GM19035 (cell line): ENCODE measurements at regions not wholly inside any gene's neighbourhood (a gene's known extent, or its start where the extent isn't known, plus 50 kb on each side); places are given as distances from the start of the nearest gene placed in this dataset.

ENCODE experiments used
- ATAC-seq: cut with Tn5 transposase; IDR thresholded peaks from one replicate; pipeline ENCODE4 v1.9.1; 2021; ENCODE audit not compliant: unreplicated experiment

DNA sequence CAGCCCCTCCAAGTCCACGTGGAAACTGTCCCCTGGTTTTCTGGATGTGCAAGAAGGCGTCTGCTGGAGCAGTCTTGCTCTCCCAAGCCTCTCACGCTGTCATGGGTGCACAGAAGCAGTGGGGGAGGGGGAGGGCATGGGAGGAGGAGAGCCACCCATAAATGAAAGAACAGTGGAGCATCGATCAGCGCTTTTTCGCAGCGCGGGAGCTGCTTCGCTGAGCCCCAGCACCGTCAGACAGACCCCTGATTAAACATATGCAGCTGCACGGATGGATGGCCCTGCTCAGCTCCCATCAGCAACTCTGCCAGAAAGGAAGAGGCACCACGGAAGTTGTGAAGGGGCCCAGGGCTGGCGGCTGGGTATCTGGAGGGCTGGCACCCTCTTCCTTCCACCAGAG, 264.9 kb downstream of the UQCRFS1 start:
- no peak for ATAC-seq

- ATAC-seq: no peak
Measured at GRCh38 chr19:28943651-28944050, 269.3 kb downstream of the UQCRFS1 start.

- no peak for ATAC-seq
Measured at GRCh38 chr19:28941833-28942232, 271.1 kb downstream of the UQCRFS1 start.

DNA sequence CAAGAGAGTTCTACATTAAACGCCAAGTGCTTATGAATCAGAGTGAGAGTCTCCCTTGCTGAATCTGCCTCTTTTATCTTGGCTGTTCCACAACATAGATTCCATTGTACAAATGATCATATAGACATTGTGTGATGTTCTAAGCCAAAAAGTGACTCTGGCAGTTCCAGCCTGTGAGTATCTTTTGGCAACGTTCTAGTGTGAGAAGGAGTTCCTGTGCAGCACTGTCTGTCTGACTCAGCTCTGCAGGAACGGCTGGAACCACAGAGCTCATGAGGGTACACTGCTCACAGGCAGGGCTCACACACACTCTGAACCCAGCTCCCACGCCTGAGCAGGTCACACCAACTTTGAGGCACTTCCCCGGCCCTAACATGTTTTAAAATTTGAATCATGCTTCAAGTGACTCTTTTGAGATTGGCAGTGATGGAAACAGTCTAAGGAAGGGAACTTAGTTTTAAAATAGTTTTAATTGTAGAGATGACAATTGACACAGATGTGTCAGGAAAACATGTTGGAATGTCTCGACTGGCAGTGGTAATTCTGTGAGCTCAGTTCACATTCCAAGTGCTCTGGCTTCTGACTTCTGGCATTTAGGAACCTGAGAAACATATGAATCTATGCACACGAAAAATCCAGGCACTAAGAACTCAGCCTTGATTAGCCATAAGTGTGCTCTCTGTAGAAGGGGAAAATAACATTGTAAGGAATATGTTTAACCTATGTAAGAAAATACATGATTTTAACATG, 272.0 kb downstream of the UQCRFS1 start:
- no peak for ATAC-seq

DNA sequence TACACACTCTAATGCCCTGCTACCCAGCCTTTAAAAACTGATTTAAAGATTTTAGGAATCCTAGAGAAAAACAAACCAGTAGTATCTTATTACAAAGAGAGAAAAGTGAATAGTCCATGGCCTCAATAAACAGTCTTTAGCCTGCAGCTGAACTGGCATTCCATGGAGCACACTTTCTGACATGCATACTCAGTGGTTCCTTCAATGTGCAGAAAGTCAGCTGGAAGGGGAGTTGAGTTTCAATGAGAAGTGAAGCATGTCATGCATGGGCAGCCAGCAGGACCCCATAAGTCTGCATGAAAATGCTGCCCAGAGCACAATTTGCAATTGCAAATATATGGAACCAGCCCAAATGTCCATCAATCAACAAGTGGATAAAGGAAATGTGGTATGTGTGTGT, 273.7 kb downstream of the UQCRFS1 start:
- no peak for ATAC-seq

- no peak for ATAC-seq
Measured at GRCh38 chr19:28936001-28936400, 276.9 kb downstream of the UQCRFS1 start.

DNA sequence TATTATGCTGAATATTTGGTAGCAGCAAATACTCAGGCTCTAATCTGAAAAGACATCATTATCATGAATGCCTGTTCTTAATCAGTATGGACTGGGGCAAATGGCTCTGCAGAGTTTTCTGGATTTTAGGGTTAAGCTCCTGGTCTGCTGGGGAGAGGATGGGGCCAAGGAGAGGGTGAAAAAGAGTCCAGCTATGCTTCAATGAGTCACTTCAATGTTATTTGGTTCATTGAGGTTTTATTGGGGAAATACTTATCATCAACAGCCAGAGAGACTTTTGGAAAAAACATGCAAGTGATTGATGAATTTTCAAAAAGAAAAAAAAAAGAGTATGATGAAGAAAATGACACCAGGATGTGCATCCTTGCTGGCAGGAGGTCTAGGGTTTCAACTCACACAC, 278.3 kb downstream of the UQCRFS1 start:
- ATAC-seq: no peak

DNA sequence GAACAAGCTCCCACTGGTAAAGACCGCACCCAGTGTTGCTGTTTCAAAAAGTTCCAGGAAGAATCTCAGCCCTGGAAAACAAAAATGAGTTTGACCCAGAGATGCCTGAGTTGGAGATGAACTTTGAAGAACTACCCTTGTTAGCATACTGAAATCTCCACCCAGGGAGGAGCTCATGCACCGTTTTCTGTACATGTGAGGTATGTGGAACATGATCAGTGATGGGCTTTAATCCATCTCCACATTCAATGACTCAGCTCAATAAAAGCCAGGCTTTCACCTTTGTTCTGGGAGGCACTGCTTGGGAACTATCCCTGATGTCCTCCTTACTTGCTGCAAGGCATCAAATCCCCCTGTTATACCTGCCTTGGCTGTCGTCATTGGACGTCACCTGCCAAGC, 279.9 kb downstream of the UQCRFS1 start:
- no peak for ATAC-seq

DNA sequence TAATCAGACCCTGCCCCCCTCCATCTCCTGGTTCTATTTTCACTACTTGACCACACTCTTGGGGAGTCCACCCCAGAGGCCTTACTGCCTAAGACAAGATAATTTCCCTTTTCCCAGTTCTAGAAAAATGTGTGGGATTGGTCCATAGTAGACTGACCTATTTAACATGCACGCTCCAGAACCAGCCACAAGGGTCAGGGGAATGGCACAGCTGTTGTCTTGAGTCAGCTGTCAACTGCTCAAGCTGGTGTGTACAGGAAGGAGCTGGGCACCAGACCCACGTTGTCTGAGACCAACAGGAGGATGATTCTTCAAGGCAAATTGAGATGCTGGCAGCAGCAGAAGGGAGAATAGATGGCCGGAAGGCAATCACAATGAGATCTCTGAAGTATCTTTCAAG, 280.5 kb downstream of the UQCRFS1 start:
- no peak for ATAC-seq

- no peak for ATAC-seq
Measured at GRCh38 chr19:28929006-28929405, 283.9 kb downstream of the UQCRFS1 start.

DNA sequence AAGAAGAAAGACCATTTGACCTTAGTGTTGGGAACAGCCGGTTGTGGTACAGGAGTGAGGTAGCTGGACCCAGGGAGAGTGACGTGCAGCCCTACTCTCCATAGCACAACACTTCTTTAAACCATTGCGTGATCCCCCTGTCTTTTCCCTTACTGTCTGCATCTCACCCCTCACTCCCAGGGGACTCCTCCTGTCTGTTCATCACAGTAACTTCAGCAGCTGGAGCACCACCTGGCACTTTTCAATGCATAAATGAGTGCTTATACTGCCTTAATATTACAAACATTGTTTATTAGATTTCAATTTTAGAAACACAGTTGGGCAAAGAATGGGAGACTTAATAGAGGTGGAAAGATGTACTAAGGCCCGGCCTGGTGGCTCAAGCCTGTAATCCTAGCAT, 285.5 kb downstream of the UQCRFS1 start:
- ATAC-seq: no peak

- no peak for ATAC-seq
Measured at GRCh38 chr19:28920269-28921066, 292.5 kb downstream of the UQCRFS1 start.

GRCh38 chr19:28917621-28918020, 295.3 kb downstream of the UQCRFS1 start:
- ATAC-seq: no peak

DNA sequence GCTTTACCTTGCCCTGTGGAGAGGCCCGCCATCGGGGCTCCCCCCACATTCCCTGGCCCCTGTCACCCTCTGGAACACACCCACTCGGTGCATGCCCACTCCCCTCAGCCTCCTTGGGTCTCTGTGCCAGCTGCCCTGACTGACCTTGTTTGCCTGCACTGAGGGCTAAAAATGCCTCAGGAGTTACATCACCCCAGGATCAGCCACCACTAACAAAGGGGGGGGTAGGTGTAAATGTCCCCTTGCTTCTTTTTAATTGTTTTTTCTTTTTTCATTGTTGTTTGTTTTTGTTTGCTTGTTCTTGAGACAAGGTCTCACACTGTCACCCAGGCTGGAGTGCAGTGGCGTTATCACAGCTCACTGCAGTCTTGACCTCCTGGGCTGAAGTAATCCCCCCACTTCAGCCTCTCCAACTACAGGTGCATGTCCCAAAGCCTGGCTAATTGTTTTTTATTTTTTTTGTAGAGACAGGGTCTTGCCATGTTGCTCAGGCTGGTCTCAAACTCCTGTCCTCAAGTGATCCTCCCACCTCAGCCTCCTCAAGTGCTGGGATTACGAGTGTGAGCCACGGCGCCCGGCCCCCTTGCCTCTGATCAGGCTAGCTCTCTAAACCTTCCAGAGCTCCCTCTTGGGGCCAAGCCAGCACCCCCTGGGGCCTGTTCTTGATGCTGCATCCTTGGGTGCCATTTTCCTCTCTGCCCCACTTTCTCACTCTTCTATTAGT, 297.1 kb downstream of the UQCRFS1 start:
- no peak for ATAC-seq

DNA sequence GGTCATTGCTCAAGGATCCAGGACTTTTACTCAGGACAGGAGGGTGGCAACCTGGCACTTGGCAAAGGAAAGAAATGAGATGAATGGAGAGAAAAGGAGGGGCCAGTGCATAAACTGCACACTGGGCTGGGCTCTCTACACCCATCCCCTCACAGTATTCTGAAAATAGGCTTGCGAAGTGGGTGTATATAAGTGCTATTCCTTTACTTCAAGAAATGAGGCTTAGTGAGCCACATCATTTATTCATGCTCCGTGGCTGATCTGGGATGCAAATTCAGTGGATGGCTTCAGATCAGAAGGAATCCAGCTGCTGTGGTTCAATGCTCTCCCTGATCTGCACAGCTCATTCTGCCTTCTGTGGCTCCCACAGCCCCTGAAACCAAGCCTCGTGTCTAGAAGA, 297.7 kb downstream of the UQCRFS1 start:
- no peak for ATAC-seq

DNA sequence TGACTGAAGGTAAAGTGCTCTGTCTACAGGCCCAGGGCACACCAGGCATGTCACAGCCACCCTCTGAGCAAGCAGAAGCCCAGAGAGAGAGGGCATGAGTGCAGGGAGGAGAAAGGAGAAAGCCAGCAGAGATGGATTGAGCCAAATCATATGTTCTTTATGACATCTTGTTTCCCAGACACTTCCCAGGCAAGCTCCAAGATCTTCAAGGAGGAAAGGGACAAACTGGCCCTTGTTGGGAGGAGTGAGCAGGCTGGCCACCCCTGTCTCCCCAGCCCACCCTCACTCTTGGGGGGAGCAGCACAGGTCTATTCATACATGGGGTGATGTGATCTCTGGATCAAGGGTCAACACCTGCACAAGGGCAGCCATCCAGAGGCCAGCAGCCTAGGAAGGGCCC, 298.8 kb downstream of the UQCRFS1 start:
- no peak for ATAC-seq

- ATAC-seq: no peak
Measured at GRCh38 chr19:28913626-28914025, 299.3 kb downstream of the UQCRFS1 start.

DNA sequence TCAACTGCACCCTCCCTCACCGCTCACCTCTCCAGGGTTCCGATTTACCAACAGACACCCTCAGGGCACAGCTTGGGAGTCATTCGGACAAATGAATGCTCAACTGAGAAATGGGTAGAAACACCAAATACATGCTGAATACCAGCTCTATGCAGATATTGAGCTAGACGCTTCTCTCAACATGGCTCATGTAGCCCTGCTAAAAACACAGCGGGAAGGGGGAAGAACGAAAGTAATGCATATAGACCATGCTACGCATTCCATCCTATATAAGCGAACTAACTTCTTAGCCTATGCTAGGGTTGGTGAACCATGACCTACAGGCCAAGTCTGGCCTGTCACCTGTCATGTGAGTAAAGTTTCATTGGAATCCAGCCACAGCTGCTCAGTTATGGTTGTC, 304.0 kb downstream of the UQCRFS1 start:
- ATAC-seq: no peak

DNA sequence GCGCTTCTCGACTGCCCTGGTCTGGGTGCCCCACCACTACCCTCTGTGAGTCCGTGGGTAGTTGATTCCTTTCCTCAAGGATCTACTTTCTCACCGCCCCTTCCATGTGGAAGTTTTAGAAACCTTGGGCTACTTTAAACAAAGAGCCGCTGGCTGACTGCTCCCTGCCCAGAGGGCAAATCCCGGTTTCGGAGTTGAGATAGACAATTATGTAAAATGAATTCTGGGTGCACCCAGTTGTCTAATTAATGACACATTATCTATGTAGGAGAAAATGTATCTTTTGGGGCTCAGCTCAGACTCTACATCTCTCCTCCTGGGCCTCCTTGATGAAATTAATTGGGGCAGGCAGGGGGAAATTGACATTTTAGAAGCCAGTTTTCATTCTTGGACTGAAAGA, 305.4 kb downstream of the UQCRFS1 start:
- ATAC-seq: no peak

GRCh38 chr19:28905996-28906395, 307.0 kb downstream of the UQCRFS1 start:
- no peak for ATAC-seq

DNA sequence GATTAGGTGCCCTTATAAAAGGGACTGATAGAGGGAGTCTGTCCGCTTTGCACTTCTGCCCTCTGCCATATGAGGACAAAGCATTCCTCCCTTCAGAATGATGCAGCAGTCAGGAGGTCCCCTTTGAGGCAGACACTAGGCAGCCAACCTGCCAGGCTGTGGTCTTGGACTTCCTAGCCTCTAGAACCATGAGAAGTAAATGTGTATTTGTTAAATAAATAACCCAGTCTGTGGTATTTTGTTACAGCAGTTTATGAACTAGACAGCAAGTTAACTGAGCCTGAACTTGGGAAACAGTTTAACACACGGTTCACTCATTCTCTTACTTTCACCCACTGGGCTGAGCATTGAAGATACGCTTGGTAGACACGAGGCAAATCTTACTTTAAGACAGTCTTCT, 313.2 kb downstream of the UQCRFS1 start:
- ATAC-seq: no peak

- no peak for ATAC-seq
Measured at GRCh38 chr19:28898249-28898648, 314.7 kb downstream of the UQCRFS1 start.
